ENCODE measurements at regions not wholly inside any gene's neighbourhood (a gene's known extent, or its start where the extent isn't known, plus 50 kb on each side); places are given as distances from the start of the nearest gene placed in this dataset.
"Not testable (repeated sequence)": the region's sequence is repeated elsewhere in the genome, so short reads cannot be mapped to it uniquely, and the experiment has no call there.

DNA sequence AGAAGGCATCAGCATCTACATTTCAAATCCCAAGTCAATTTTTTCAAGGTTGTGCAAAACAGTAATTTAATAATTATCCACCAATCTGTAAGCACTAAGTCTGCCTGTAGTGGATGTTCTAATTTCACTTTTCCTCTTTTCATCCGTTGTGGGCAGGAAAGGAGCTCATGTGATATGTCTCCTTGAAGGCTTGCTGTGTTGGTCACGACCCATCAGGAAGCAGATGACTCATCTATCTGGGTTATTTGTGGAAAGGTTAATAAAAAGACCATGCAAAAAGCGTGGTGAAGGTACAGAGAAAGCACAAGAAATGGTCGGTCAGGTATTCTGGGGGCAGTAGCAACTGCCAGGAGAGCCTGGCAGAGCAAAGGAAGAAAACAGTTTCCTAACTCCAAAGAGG lies 476.7 kb upstream of the RAB6C start:
- no peak for DNase-seq (ENCODE audit: low read depth in 2 of 2)
- no peak overlapping the region for H3K4me3 ChIP-seq (replicated peaks in 1 of 2; ENCODE audit: low read depth in 2 of 2, low read length in 2 of 2)
- no peak for TF ChIP-seq CTCF (IDR thresholded peaks at IDR 0.05; ENCODE audit: low read depth, low read length)

GRCh38 chr2:129504646-129505045 lies 474.8 kb upstream of the RAB6C start:
- no peak overlapping the region for H3K4me3 ChIP-seq (replicated peaks in 1 of 2; ENCODE audit: low read depth in 2 of 2, low read length in 2 of 2)
- DNase-seq (ENCODE audit: low read depth in 2 of 2): no peak
- TF ChIP-seq CTCF (IDR thresholded peaks at IDR 0.05; ENCODE audit: low read depth, low read length): no peak

DNA sequence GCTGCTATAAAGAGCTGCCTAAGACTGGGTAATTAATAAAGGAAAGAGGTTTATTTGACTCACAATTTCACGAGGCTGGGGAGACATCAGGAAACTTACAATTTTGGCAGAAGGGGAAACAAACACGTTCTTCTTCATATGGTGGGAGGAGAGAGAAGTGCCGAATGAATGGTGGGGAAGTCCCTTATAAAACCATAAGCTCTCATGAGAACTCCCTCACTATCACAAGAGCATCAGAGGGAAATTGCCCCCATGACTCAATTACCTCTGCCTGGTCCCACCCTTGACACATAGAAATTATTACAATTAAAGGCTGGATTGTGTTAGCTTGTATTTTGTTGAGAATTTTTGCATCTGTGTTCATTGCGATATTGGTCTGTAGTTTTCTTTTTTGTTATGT lies 460.5 kb upstream of the RAB6C start:
- H3K4me3 ChIP-seq (replicated peaks in 1 of 2; ENCODE audit: low read depth in 2 of 2, low read length in 2 of 2): no peak overlapping the region
- no peak for DNase-seq (ENCODE audit: low read depth in 2 of 2)
- no peak for TF ChIP-seq CTCF (IDR thresholded peaks at IDR 0.05; ENCODE audit: low read depth, low read length)

- not testable (repeated sequence) for H3K4me3 ChIP-seq (replicated peaks in 1 of 2; ENCODE audit: low read depth in 2 of 2, low read length in 2 of 2); DNase-seq (ENCODE audit: low read depth in 2 of 2)
Measured at GRCh38 chr2:129532158-129532557, 447.3 kb upstream of the RAB6C start.

DNA sequence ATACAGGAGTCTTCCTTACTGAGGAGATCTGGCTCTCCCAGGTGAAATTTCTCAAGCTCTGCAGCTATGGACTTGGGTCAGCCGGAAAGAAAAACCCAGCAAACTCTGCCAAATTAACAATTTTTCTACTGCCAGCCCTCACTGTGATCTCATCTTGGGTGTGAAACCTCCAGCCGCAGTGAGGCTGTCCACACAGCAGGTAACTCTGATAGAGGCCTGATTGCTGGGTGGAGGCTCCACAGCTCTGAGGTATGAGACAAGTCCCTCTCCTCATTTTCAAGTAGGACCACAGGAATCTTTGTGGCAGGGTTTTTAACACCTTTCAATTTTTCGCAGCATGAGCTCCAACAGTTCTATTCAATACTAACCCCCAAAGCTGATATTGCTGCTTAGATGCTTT lies 430.6 kb upstream of the RAB6C start:
- no peak for TF ChIP-seq CTCF (IDR thresholded peaks at IDR 0.05; ENCODE audit: low read depth, low read length)
- no peak for DNase-seq (ENCODE audit: low read depth in 2 of 2)
- H3K4me3 ChIP-seq (replicated peaks in 1 of 2; ENCODE audit: low read depth in 2 of 2, low read length in 2 of 2): no peak overlapping the region

DNA sequence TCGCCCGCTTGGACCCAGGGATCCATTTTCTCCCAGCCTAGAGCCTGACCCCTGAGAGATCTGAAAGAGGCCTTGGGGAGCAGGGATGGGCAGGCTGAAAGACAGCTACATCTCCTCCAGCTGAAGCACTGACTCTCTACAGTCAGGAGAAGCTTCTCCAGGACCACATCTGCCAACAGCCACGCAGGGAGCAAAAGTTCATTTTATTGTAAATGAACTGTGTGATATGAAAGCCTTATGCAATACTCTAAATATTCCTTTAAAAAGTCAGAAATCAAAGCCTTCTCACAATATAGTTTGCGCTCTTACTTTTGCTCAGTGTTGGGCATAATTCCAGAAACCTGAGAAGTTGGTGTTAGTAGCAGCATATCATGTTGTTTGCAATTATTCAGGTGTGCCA lies 428.9 kb upstream of the RAB6C start:
- no peak for DNase-seq (ENCODE audit: low read depth in 2 of 2)
- TF ChIP-seq CTCF (IDR thresholded peaks at IDR 0.05; ENCODE audit: low read depth, low read length): no peak
- H3K4me3 ChIP-seq (replicated peaks in 1 of 2; ENCODE audit: low read depth in 2 of 2, low read length in 2 of 2): no peak overlapping the region

DNA sequence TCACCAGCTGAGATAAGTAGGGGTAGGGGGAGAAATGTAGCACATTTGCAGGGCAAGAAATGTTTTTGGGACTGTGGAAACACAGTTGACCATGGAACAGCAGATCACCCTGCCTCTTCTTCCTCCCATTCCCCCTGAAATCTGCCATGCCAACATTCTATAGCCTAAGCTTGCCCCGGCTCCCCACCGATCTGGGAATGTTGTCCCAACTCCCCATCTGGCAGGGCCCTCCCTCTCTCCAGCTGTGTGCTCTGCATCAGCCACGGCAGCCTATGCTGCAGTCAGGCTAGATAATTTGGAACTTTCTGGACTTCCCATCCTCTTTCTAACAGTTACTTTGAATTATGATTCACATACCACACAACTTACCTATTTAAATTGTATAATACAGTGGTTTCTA lies 425.1 kb upstream of the RAB6C start:
- H3K4me3 ChIP-seq (replicated peaks in 1 of 2; ENCODE audit: low read depth in 2 of 2, low read length in 2 of 2): no peak overlapping the region
- TF ChIP-seq CTCF (IDR thresholded peaks at IDR 0.05; ENCODE audit: low read depth, low read length): no peak
- DNase-seq (ENCODE audit: low read depth in 2 of 2): no peak
